Endodermal cell (in vitro differentiated cells): ENCODE measurements at regions not wholly inside any gene's neighbourhood (a gene's known extent, or its start where the extent isn't known, plus 50 kb on each side); places are given as distances from the start of the nearest gene placed in this dataset.

ENCODE experiments used
- DNase-seq: peaks from one replicate; pipeline ENCODE4 v3.0.0-alpha.2; 2017
- H3K27ac ChIP-seq: 2 replicates; pipeline ENCODE4 v1.5.1; 2013; ENCODE audit warnings: mild to moderate bottlenecking, low read depth, low read length, moderate library complexity
- H3K27me3 ChIP-seq: 2 replicates; pipeline ENCODE4 v1.6.1; 2013; ENCODE audit warnings: mild to moderate bottlenecking, low read length, moderate library complexity; ENCODE audit not compliant: insufficient read depth, control insufficient read depth, poor library complexity, severe bottlenecking
- H3K36me3 ChIP-seq: 2 replicates; pipeline ENCODE4 v1.7.0; 2013; ENCODE audit warnings: mild to moderate bottlenecking, low read length, moderate library complexity; ENCODE audit not compliant: control insufficient read depth, insufficient read depth
- H3K4me1 ChIP-seq: one replicate; pipeline ENCODE4 v1.7.0; 2013; ENCODE audit warnings: low read length; ENCODE audit not compliant: control insufficient read depth, insufficient read depth
- H3K4me3 ChIP-seq: 2 replicates; pipeline ENCODE4 v1.5.1; 2013; ENCODE audit warnings: mild to moderate bottlenecking, low read length, moderate library complexity
- H3K9ac ChIP-seq: 2 replicates; pipeline ENCODE4 v1.6.1; 2013; ENCODE audit warnings: mild to moderate bottlenecking, low read length, moderate library complexity; ENCODE audit not compliant: poor library complexity, severe bottlenecking; ENCODE audit errors: extremely low read depth
- H3K9me3 ChIP-seq: 2 replicates; pipeline ENCODE4 v1.6.1; 2013; ENCODE audit warnings: mild to moderate bottlenecking, low read length, moderate library complexity; ENCODE audit not compliant: control insufficient read depth
- H3K27ac Mint-ChIP-seq: 2 replicates; pipeline ENCODE4 v1.8.0; 2020; ENCODE audit warnings: mixed read lengths
- H3K27me3 Mint-ChIP-seq: 2 replicates; pipeline ENCODE4 v1.8.0; 2021; ENCODE audit warnings: mild to moderate bottlenecking, mixed read lengths; ENCODE audit not compliant: insufficient read depth
- H3K36me3 Mint-ChIP-seq: 2 replicates; pipeline ENCODE4 v1.8.0; 2020; ENCODE audit warnings: low read depth, mixed read lengths
- H3K4me1 Mint-ChIP-seq: 2 replicates; pipeline ENCODE4 v1.8.0; 2020; ENCODE audit warnings: mixed read lengths
- H3K4me3 Mint-ChIP-seq: 2 replicates; pipeline ENCODE4 v1.8.0; 2020; ENCODE audit warnings: mild to moderate bottlenecking, moderate library complexity, mixed read lengths
- H3K9me3 Mint-ChIP-seq: 2 replicates; pipeline ENCODE4 v1.8.0; 2020; ENCODE audit warnings: mild to moderate bottlenecking, mixed read lengths
- WGBS, 2 experiments: methylation state at CpG; one replicate each; pipeline versions ENCODE4 v1.1.5 to v1.1.7; 2013; ENCODE audit warnings: missing lambda C conversion rate in 2 of 2, mixed read lengths in 1 of 2; ENCODE audit not compliant: insufficient coverage in 1 of 2, insufficient read length in 1 of 2; 5-methylcytosine and 5-hydroxymethylcytosine counted together
- TF ChIP-seq, protein P1 (sequence below): fragments of 200-600 bp; sonication (generic); conservative IDR thresholded peaks from 2 replicates; pipeline ENCODE4 v1.5.0; 2021; ENCODE audit warnings: antibody characterized with exemption, mild to moderate bottlenecking

- 83 to 93% methylated on average over 1 to 2 of the region's 2 CpGs for WGBS, 2 experiments
- Histone ChIP-seq H3K4me1 (peaks cover 2% of the 10 kb centered on the region), H3K27ac (no peak overlapping the region), H3K27me3 (no peaks in the 10 kb centered on the region), H3K9ac (no peak overlapping the region), H3K9me3 (no peaks in the 10 kb centered on the region), H3K36me3 (no peaks in the 10 kb centered on the region), H3K4me3 (no peak overlapping the region)
- H3K27me3 Mint-ChIP-seq, result no peaks in the 10 kb centered on the region
- no peak overlapping the region for H3K4me3 Mint-ChIP-seq
- H3K9me3 Mint-ChIP-seq, result no peaks in the 10 kb centered on the region
- H3K36me3 Mint-ChIP-seq, result no peaks in the 10 kb centered on the region
- no peak overlapping the region for H3K27ac Mint-ChIP-seq
- TF ChIP-seq, protein P1, sequence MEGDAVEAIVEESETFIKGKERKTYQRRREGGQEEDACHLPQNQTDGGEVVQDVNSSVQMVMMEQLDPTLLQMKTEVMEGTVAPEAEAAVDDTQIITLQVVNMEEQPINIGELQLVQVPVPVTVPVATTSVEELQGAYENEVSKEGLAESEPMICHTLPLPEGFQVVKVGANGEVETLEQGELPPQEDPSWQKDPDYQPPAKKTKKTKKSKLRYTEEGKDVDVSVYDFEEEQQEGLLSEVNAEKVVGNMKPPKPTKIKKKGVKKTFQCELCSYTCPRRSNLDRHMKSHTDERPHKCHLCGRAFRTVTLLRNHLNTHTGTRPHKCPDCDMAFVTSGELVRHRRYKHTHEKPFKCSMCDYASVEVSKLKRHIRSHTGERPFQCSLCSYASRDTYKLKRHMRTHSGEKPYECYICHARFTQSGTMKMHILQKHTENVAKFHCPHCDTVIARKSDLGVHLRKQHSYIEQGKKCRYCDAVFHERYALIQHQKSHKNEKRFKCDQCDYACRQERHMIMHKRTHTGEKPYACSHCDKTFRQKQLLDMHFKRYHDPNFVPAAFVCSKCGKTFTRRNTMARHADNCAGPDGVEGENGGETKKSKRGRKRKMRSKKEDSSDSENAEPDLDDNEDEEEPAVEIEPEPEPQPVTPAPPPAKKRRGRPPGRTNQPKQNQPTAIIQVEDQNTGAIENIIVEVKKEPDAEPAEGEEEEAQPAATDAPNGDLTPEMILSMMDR, result no peak
- no peaks in the 10 kb centered on the region for H3K4me1 Mint-ChIP-seq
- DNase-seq, result no peak
Measured at GRCh38 chr2:48148841-48149430, 165.5 kb upstream of the FOXN2 start.

DNA sequence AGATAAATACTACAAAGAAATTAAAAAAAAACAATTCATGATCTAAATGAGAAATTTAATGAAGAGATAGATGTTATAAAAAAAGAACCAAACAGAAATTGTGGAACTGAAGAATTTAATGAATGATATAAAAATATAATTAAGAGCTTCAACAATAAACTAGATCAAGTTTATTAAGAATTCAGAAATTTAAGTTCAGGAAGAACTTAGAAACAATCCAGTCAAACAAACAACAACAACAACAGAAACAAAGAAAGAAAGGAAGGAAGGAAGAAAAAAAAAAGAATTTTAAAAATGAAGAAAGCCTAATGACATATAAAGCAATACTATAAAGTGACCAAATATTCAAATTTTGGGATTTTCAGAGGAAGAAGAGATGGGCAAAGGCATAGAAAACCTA lies 157.3 kb upstream of the FOXN2 start:
- no peaks in the 10 kb centered on the region for H3K4me1 ChIP-seq
- Mint-ChIP-seq H3K4me3 (no peak overlapping the region), H3K4me1 (no peaks in the 10 kb centered on the region), H3K27me3 (no peaks in the 10 kb centered on the region), H3K27ac (no peak overlapping the region), H3K36me3 (no peaks in the 10 kb centered on the region), H3K9me3 (peaks cover 2% of the 10 kb centered on the region)
- H3K9ac ChIP-seq, result no peak overlapping the region
- TF ChIP-seq, protein P1, result no peak
- H3K27me3 ChIP-seq, result no peaks in the 10 kb centered on the region
- peaks cover 9% of the 10 kb centered on the region for H3K9me3 ChIP-seq
- no peak for DNase-seq
- H3K4me3 ChIP-seq, result no peak overlapping the region
- H3K36me3 ChIP-seq, result no peaks in the 10 kb centered on the region
- H3K27ac ChIP-seq, result no peak overlapping the region

DNA sequence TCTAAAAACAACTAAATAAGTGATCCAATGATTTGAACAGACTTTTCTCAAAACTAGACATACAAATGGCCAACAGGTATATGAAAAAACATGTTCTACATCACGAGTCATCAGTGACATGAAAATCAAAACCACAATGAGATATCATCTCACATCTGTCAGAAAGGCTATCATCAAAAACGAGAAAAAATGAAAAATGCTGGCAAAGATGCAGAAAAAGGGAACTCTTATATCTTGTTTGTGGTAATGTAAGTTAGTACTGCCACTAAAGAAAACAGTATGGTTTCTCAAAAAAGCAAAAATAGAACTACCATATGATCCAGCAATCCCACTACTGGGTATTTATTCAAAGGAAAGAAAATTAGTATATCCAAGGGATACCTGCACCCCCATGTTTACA lies 152.9 kb upstream of the FOXN2 start:
- H3K4me3 ChIP-seq, result no peak overlapping the region
- no peaks in the 10 kb centered on the region for H3K27me3 Mint-ChIP-seq
- 83 to 95% methylated on average over 2 of the region's 2 CpGs for WGBS, 2 experiments
- H3K27me3 ChIP-seq, result no peaks in the 10 kb centered on the region
- H3K4me1 Mint-ChIP-seq, result peaks cover 8% of the 10 kb centered on the region
- H3K36me3 ChIP-seq, result no peaks in the 10 kb centered on the region
- peaks cover 9% of the 10 kb centered on the region for H3K9me3 ChIP-seq
- H3K27ac ChIP-seq, result no peak overlapping the region
- H3K27ac Mint-ChIP-seq, result no peak overlapping the region
- H3K4me3 Mint-ChIP-seq, result no peak overlapping the region
- H3K4me1 ChIP-seq, result no peaks in the 10 kb centered on the region
- TF ChIP-seq, protein P1, result no peak
- DNase-seq, result no peak
- H3K9me3 Mint-ChIP-seq, result peaks cover 7% of the 10 kb centered on the region
- H3K9ac ChIP-seq, result no peak overlapping the region
- H3K36me3 Mint-ChIP-seq, result no peaks in the 10 kb centered on the region
